Kidney glomerular epithelial cell (primary cell): ENCODE measurements at regions not wholly inside any gene's neighbourhood (a gene's known extent, or its start where the extent isn't known, plus 50 kb on each side); places are given as distances from the start of the nearest gene placed in this dataset.
"Not testable (repeated sequence)": the region's sequence is repeated elsewhere in the genome, so short reads cannot be mapped to it uniquely, and the experiment has no call there.

Experiments
- DNase-seq: peaks from one replicate; lab custom pipeline; 2025; lab: John Stamatoyannopoulos, UW

- DNase-seq = not testable (repeated sequence)
Measured at GRCh38 chr2:146696787-146697186, 1148.0 kb upstream of the ACVR2A start.

- no peak for DNase-seq
Measured at GRCh38 chr2:146681991-146682390, 1162.8 kb upstream of the ACVR2A start.

GRCh38 chr2:146678516-146678915 lies 1166.3 kb upstream of the ACVR2A start:
- DNase-seq = no peak

- DNase-seq = no peak
Measured at GRCh38 chr2:146677280-146677679, 1167.5 kb upstream of the ACVR2A start.

GRCh38 chr2:146669735-146670134 lies 1175.1 kb upstream of the ACVR2A start:
- DNase-seq = no peak

GRCh38 chr2:146666340-146666739 lies 1178.5 kb upstream of the ACVR2A start:
- DNase-seq = peak; percentile 53

- DNase-seq = no peak
Measured at GRCh38 chr2:146665800-146666199, 1179.0 kb upstream of the ACVR2A start.

GRCh38 chr2:146661473-146662096 lies 1183.2 kb upstream of the ACVR2A start:
- peak; percentile 20 for DNase-seq

GRCh38 chr2:146659976-146660375 lies 1184.9 kb upstream of the ACVR2A start:
- DNase-seq = peak; percentile 8

- no peak for DNase-seq
Measured at GRCh38 chr2:146652311-146652710, 1192.5 kb upstream of the ACVR2A start.

GRCh38 chr2:146651361-146651760 lies 1193.5 kb upstream of the ACVR2A start:
- no peak for DNase-seq

GRCh38 chr2:146642066-146642465 lies 1202.8 kb upstream of the ACVR2A start:
- DNase-seq = no peak

- DNase-seq = peak; percentile 92
Measured at GRCh38 chr2:146634230-146635097, 1210.4 kb upstream of the ACVR2A start.

- DNase-seq = no peak
Measured at GRCh38 chr2:146633159-146633558, 1211.7 kb upstream of the ACVR2A start.

- DNase-seq = no peak
Measured at GRCh38 chr2:146632707-146633106, 1212.1 kb upstream of the ACVR2A start.

- peak; percentile 60 for DNase-seq
Measured at GRCh38 chr2:146624430-146625160, 1220.2 kb upstream of the ACVR2A start.

- DNase-seq = peak; percentile 60
Measured at GRCh38 chr2:146623771-146624170, 1221.1 kb upstream of the ACVR2A start.

- DNase-seq = no peak
Measured at GRCh38 chr2:146621656-146622055, 1223.2 kb upstream of the ACVR2A start.

GRCh38 chr2:146615778-146616177 lies 1229.1 kb upstream of the ACVR2A start:
- no peak for DNase-seq

- no peak for DNase-seq
Measured at GRCh38 chr2:146608490-146608889, 1236.3 kb upstream of the ACVR2A start.

GRCh38 chr2:146604521-146604920 lies 1240.3 kb upstream of the ACVR2A start:
- DNase-seq = no peak

GRCh38 chr2:146602856-146603255 lies 1242.0 kb upstream of the ACVR2A start:
- no peak for DNase-seq

GRCh38 chr2:146602383-146602782 lies 1242.4 kb upstream of the ACVR2A start:
- no peak for DNase-seq
